ENCODE measurements at regions not wholly inside any gene's neighbourhood (a gene's known extent, or its start where the extent isn't known, plus 50 kb on each side); places are given as distances from the start of the nearest gene placed in this dataset.

DNA sequence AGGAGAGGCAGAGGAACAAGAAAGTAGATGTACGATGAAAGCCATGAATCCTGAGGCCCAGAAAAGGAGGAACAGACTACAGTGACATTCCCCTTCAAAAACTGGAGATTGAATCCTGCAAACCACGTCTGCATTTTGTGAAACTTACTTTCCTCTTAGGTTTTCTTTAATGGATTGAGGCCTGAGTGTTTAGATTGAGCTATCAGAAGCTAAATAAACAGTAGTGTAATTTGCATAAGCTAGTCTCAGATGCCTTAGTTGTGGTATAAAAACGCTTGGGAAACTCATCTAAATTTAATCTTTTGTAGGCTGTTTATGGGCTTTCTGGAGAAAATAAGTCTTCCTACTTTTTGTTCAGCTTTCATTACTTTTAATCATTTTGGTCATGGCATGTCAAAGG, 94.8 kb upstream of the HDAC9 start:
- TF ChIP-seq, protein P1, sequence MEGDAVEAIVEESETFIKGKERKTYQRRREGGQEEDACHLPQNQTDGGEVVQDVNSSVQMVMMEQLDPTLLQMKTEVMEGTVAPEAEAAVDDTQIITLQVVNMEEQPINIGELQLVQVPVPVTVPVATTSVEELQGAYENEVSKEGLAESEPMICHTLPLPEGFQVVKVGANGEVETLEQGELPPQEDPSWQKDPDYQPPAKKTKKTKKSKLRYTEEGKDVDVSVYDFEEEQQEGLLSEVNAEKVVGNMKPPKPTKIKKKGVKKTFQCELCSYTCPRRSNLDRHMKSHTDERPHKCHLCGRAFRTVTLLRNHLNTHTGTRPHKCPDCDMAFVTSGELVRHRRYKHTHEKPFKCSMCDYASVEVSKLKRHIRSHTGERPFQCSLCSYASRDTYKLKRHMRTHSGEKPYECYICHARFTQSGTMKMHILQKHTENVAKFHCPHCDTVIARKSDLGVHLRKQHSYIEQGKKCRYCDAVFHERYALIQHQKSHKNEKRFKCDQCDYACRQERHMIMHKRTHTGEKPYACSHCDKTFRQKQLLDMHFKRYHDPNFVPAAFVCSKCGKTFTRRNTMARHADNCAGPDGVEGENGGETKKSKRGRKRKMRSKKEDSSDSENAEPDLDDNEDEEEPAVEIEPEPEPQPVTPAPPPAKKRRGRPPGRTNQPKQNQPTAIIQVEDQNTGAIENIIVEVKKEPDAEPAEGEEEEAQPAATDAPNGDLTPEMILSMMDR (IDR thresholded peaks at IDR 0.05; ENCODE audit: low read depth, low read length) = no peak
- TF ChIP-seq EZH2phosphoT487 (IDR thresholded peaks at IDR 0.05; ENCODE audit: low read depth) = no peak
